Panc1 (cell line): ENCODE measurements at regions not wholly inside any gene's neighbourhood (a gene's known extent, or its start where the extent isn't known, plus 50 kb on each side); places are given as distances from the start of the nearest gene placed in this dataset.

Source experiments
- CTCF ChIP-seq: fragments of 450-650 bp; IDR thresholded peaks from 2 replicates; pipeline ENCODE4 v1.5.1; 2017; ENCODE audit warnings: mild to moderate bottlenecking
- POLR2AphosphoS5 ChIP-seq: IDR thresholded peaks from 2 replicates; pipeline ENCODE4 v1.6.1; 2012; ENCODE audit warnings: mild to moderate bottlenecking, low read depth, low read length, moderate library complexity

- TF ChIP-seq POLR2AphosphoS5 = no peak
- no peak for TF ChIP-seq CTCF
Observed at GRCh38 chr2:129087133-129087813, 768.6 kb upstream of the HS6ST1 start.
